HCT116 (cell line): ENCODE measurements at regions not wholly inside any gene's neighbourhood (a gene's known extent, or its start where the extent isn't known, plus 50 kb on each side); places are given as distances from the start of the nearest gene placed in this dataset.

ENCODE experiments used
- ATAC-seq: fragments of 200-7000 bp; cut with Tn5 transposase; 2 replicates; pipeline ENCODE4 v1.9.1; 2020; ENCODE audit warnings: mild to moderate bottlenecking, moderate library complexity
- BruUV-seq: library from RNA; stranded (reverse); fragments of 400-500 nt; replicated peaks from 2 replicates; lab custom pipeline; 2021; lab: Mats Ljungman, UMichigan
- CTCF ChIA-PET: fragments of 300-600 bp; sonication (Branson Sonifier 250); formaldehyde crosslinking; loops from one replicate; lab custom pipeline; 2021; ENCODE audit warnings: antibody characterized with exemption; lab: Charles Lee
- POLR2A ChIA-PET: fragments of 300-600, 350-600 bp; sonication (Branson Sonifier 250); formaldehyde crosslinking; loops from one replicate; lab custom pipeline; 2021; ENCODE audit warnings: antibody characterized with exemption; lab: Charles Lee
- RAD21 ChIA-PET, 2 experiments: fragments of 300-600 bp; sonication (Branson Sonifier 250); formaldehyde crosslinking; loops; one replicate each; lab custom pipeline; 2023; ENCODE audit warnings: low total read pairs in 2 of 2; ENCODE audit not compliant: uncharacterized antibody in 2 of 2, unreplicated experiment in 2 of 2, low non-redundant PET in 1 of 2; lab: Charles Lee
- DNase-seq: peaks from one replicate; pipeline ENCODE4 v3.0.0-alpha.2; 2010; ENCODE audit warnings: low read depth, low spot score
- H2AFZ ChIP-seq: fragments of 200-600 bp; shearing (Covaris generic), sonication (generic); 2 replicates; pipeline ENCODE4 v1.6.1; 2017; ENCODE audit warnings: low read depth, mixed run types, mixed read lengths, antibody characterized with exemption, low read length; ENCODE audit not compliant: poor library complexity, severe bottlenecking
- H3K27ac ChIP-seq: 2 replicates; pipeline ENCODE4 v1.5.1; 2012; ENCODE audit warnings: low read depth, low read length
- H3K27me3 ChIP-seq: fragments of 200-600 bp; sonication (generic); 2 replicates; pipeline ENCODE4 v1.6.1; 2016; ENCODE audit warnings: mixed run types, low read length, mixed read lengths; ENCODE audit not compliant: insufficient read depth
- H3K36me3 ChIP-seq, 2 experiments: fragments of 200-500 bp in 1 of 2; fragments of 200-600 bp in 1 of 2; sonication (Bioruptor generic) in 1 of 2; sonication (generic) in 1 of 2; 2 replicates each; pipeline versions ENCODE4 v1.5.1 to v1.6.1; 2014 to 2016; ENCODE audit warnings: low read length in 2 of 2, inconsistent platforms in 1 of 2, mixed read lengths in 1 of 2, mixed run types in 1 of 2; ENCODE audit not compliant: insufficient read depth in 2 of 2, control insufficient read depth in 1 of 2
- H3K4me1 ChIP-seq, 2 experiments: fragments of 200-600 bp in 1 of 2; sonication (generic) in 1 of 2; 2 replicates each; pipeline versions ENCODE4 v1.5.1 to v1.6.1; 2012 to 2017; ENCODE audit warnings: low read length in 2 of 2, inconsistent platforms in 1 of 2, mild to moderate bottlenecking in 1 of 2, mixed read lengths in 1 of 2, mixed run types in 1 of 2, moderate library complexity in 1 of 2; ENCODE audit not compliant: insufficient read depth in 2 of 2, control insufficient read depth in 1 of 2
- H3K4me2 ChIP-seq: fragments of 200-600 bp; sonication (generic); 2 replicates; pipeline ENCODE4 v1.6.1; 2017; ENCODE audit warnings: mixed run types, low read length, mixed read lengths
- H3K4me3 ChIP-seq, 2 experiments: fragments of 200-600 bp in 1 of 2; sonication (generic) in 1 of 2; replicated peaks in 1 of 2; 2 replicates each; pipeline ENCODE4 v1.5.1; 2011 to 2016; ENCODE audit warnings: low read length in 2 of 2, control low read depth in 1 of 2, low read depth in 1 of 2, mild to moderate bottlenecking in 1 of 2, mixed read lengths in 1 of 2, mixed run types in 1 of 2
- H3K79me2 ChIP-seq: fragments of 200-600 bp; sonication (generic); 2 replicates; pipeline ENCODE4 v1.6.1; 2017; ENCODE audit warnings: mild to moderate bottlenecking, mixed run types, low read length, moderate library complexity, mixed read lengths; ENCODE audit not compliant: insufficient read depth
- H3K9ac ChIP-seq: fragments of 200-600 bp; sonication (generic); 2 replicates; pipeline ENCODE4 v1.6.1; 2016; ENCODE audit warnings: low read length, mixed read lengths
- H3K9me2 ChIP-seq: fragments of 200-600 bp; sonication (generic), shearing (Covaris generic); 2 replicates; pipeline ENCODE4 v1.6.1; 2017; ENCODE audit warnings: mixed run types, mild to moderate bottlenecking, moderate library complexity; ENCODE audit not compliant: insufficient read depth
- H3K9me3 ChIP-seq, 2 experiments: fragments of 200-500 bp in 1 of 2; fragments of 200-600 bp in 1 of 2; sonication (Bioruptor generic) in 1 of 2; sonication (generic) in 1 of 2; 2 replicates each; pipeline ENCODE4 v1.6.1; 2014 to 2017; ENCODE audit warnings: low read length in 2 of 2, mixed read lengths in 2 of 2, inconsistent platforms in 1 of 2, low read depth in 1 of 2, mild to moderate bottlenecking in 1 of 2, mixed run types in 1 of 2, moderate library complexity in 1 of 2; ENCODE audit not compliant: control insufficient read depth in 1 of 2, insufficient read depth in 1 of 2
- H4K20me1 ChIP-seq: fragments of 200-600 bp; sonication (generic), shearing (Covaris generic); 2 replicates; pipeline ENCODE4 v1.6.1; 2017; ENCODE audit warnings: mixed run types, mild to moderate bottlenecking, moderate library complexity; ENCODE audit not compliant: insufficient read depth
- CEBPB ChIP-seq: IDR thresholded peaks from 2 replicates; pipeline ENCODE4 v1.6.1; 2012; ENCODE audit warnings: low read depth
- EGR1 ChIP-seq: IDR thresholded peaks from 2 replicates; pipeline ENCODE4 v1.6.1; 2012; ENCODE audit warnings: low read depth
- POLR2AphosphoS5 ChIP-seq: IDR thresholded peaks from 2 replicates; pipeline ENCODE4 v1.6.1; 2011; ENCODE audit warnings: mild to moderate bottlenecking, low read depth, low read length, moderate library complexity
- RAD21 ChIP-seq: IDR thresholded peaks from 2 replicates; pipeline ENCODE4 v1.6.1; 2012; ENCODE audit warnings: low read depth, mild to moderate bottlenecking
- YY1 ChIP-seq: IDR thresholded peaks from 2 replicates; pipeline ENCODE4 v1.6.1; 2011; ENCODE audit warnings: low read length, low read depth, moderate library complexity, mild to moderate bottlenecking; ENCODE audit not compliant: insufficient replicate concordance; ENCODE audit errors: extremely low read depth
- ZNF274 ChIP-seq: fragments of 200-500 bp; sonication (Bioruptor generic); IDR thresholded peaks from 2 replicates; pipeline ENCODE4 v1.6.1; 2014; ENCODE audit warnings: mild to moderate bottlenecking, low read depth, low read length, inconsistent platforms
- intact Hi-C: fragments of 100-400 bp; cut with micrococcal nuclease; formaldehyde crosslinking; loops from 2 replicates; pipeline ENCODE4 v1.10.0; 2022
- TF ChIP-seq, protein P1 (sequence below): IDR thresholded peaks from 2 replicates; pipeline ENCODE4 v1.6.1; 2011; ENCODE audit warnings: mild to moderate bottlenecking, low read length, moderate library complexity; ENCODE audit not compliant: insufficient replicate concordance; ENCODE audit errors: extremely low read depth
- TF ChIP-seq, protein P2 (sequence below), 3 experiments: fragments of 200-600 bp in 1 of 3; sonication (generic) in 1 of 3; IDR thresholded peaks in 2 of 3; conservative IDR thresholded peaks in 1 of 3; 2 replicates each; pipeline ENCODE4 v1.5.1; 2012 to 2017; ENCODE audit warnings: low read depth in 2 of 3, low read length in 2 of 3, antibody characterized with exemption in 1 of 3, borderline replicate concordance in 1 of 3, control low read depth in 1 of 3, mild to moderate bottlenecking in 1 of 3, mixed read lengths in 1 of 3, mixed run types in 1 of 3, moderate library complexity in 1 of 3; ENCODE audit not compliant: insufficient read depth in 1 of 3
- TF ChIP-seq, protein P3 (sequence below): IDR thresholded peaks from 2 replicates; pipeline ENCODE4 v1.6.1; 2012; ENCODE audit warnings: low read depth

DNA sequence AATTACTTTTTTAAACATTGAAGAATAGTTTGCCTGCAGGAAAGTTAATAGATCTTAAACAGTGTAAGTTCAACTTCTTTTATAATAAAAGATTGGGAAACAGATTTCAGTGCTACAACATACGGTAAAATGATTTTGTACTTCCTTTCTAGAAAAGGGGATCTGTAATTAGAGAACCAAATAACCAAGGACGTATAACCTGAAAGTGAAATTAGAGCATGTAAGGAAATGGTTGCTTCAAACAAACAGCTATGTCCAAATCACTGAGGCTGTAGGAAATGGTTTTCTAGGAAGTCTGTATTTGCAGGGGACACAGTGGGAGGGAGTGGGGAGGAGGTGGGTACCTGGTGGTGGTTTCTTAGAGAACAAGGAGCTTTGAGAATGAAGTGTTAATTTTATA is 57.9 kb upstream of the EXOC6 start:
- RAD21 ChIA-PET, result no interaction called here
- intact Hi-C loops, result no loop called here
- POLR2A ChIA-PET, result no interaction called here
- Histone ChIP-seq H4K20me1 (no peaks in the 10 kb centered on the region), H3K27ac (no peak overlapping the region), H2AFZ (no peak overlapping the region), H3K27me3 (no peaks in the 10 kb centered on the region), H3K4me3 (no peak overlapping the region), H3K9me3 (no peaks in the 10 kb centered on the region), H3K4me1 (no peaks in the 10 kb centered on the region), H3K9me2 (no peaks in the 10 kb centered on the region), H3K79me2 (no peaks in the 10 kb centered on the region), H3K9ac (no peak overlapping the region), H3K36me3 (no peaks in the 10 kb centered on the region), H3K4me2 (no peak overlapping the region)
- no peak for ATAC-seq
- CTCF ChIA-PET, result no interaction called here
- DNase-seq, result no peak
- BruUV-seq, result no TSS peak
- TF ChIP-seq, protein P1, sequence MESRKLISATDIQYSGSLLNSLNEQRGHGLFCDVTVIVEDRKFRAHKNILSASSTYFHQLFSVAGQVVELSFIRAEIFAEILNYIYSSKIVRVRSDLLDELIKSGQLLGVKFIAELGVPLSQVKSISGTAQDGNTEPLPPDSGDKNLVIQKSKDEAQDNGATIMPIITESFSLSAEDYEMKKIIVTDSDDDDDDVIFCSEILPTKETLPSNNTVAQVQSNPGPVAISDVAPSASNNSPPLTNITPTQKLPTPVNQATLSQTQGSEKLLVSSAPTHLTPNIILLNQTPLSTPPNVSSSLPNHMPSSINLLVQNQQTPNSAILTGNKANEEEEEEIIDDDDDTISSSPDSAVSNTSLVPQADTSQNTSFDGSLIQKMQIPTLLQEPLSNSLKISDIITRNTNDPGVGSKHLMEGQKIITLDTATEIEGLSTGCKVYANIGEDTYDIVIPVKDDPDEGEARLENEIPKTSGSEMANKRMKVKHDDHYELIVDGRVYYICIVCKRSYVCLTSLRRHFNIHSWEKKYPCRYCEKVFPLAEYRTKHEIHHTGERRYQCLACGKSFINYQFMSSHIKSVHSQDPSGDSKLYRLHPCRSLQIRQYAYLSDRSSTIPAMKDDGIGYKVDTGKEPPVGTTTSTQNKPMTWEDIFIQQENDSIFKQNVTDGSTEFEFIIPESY, result no peak
- TF ChIP-seq RAD21, result no peak
- TF ChIP-seq, protein P2, sequence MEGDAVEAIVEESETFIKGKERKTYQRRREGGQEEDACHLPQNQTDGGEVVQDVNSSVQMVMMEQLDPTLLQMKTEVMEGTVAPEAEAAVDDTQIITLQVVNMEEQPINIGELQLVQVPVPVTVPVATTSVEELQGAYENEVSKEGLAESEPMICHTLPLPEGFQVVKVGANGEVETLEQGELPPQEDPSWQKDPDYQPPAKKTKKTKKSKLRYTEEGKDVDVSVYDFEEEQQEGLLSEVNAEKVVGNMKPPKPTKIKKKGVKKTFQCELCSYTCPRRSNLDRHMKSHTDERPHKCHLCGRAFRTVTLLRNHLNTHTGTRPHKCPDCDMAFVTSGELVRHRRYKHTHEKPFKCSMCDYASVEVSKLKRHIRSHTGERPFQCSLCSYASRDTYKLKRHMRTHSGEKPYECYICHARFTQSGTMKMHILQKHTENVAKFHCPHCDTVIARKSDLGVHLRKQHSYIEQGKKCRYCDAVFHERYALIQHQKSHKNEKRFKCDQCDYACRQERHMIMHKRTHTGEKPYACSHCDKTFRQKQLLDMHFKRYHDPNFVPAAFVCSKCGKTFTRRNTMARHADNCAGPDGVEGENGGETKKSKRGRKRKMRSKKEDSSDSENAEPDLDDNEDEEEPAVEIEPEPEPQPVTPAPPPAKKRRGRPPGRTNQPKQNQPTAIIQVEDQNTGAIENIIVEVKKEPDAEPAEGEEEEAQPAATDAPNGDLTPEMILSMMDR (IDR thresholded peaks at IDR 0.05 in 2 of 3, conservative IDR thresholded peaks at IDR 0.05 in 1 of 3; ENCODE audit: borderline replicate concordance in 1 of 3, insufficient read depth in 1 of 3, low read depth in 2 of 3, low read length in 2 of 3), result no peak

DNA sequence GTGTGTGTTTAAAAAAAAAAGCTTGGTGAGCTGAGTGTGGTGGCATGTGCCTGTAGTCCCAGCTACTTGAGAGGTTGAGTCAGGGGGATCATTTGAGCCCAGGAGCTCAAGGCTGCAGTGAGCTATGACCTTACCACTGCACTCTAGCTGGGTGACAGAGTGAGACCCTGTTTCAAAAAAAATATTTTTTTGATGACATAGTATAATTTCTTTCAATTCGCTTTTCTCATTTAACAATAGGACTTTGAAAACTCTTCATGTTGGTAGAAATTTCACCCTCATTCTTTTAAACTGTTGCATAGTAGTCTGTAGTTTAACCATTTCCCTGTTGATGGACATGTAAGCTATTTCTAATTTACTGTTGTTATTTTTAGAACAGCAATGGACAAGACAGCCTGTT is 55.7 kb upstream of the EXOC6 start:
- no peak for DNase-seq
- H3K79me2 ChIP-seq, result no peaks in the 10 kb centered on the region
- BruUV-seq, result no TSS peak
- no peaks in the 10 kb centered on the region for H3K27me3 ChIP-seq
- POLR2A ChIA-PET, result no interaction called here
- no peaks in the 10 kb centered on the region for H3K9me3 ChIP-seq
- ATAC-seq, result no peak
- H3K9me2 ChIP-seq, result no peaks in the 10 kb centered on the region
- no peaks in the 10 kb centered on the region for H3K4me1 ChIP-seq
- H3K9ac ChIP-seq, result no peak overlapping the region
- no peaks in the 10 kb centered on the region for H3K36me3 ChIP-seq
- H3K4me3 ChIP-seq, result no peak overlapping the region
- no peaks in the 10 kb centered on the region for H4K20me1 ChIP-seq
- intact Hi-C loops, result no loop called here
- RAD21 ChIA-PET, result no interaction called here
- no peak overlapping the region for H3K4me2 ChIP-seq
- H2AFZ ChIP-seq, result no peak overlapping the region
- H3K27ac ChIP-seq, result no peak overlapping the region
- CTCF ChIA-PET, result no interaction called here
- no peak for TF ChIP-seq EGR1
- TF ChIP-seq ZNF274, result no peak
- no peak for TF ChIP-seq CEBPB
- TF ChIP-seq, protein P3, sequence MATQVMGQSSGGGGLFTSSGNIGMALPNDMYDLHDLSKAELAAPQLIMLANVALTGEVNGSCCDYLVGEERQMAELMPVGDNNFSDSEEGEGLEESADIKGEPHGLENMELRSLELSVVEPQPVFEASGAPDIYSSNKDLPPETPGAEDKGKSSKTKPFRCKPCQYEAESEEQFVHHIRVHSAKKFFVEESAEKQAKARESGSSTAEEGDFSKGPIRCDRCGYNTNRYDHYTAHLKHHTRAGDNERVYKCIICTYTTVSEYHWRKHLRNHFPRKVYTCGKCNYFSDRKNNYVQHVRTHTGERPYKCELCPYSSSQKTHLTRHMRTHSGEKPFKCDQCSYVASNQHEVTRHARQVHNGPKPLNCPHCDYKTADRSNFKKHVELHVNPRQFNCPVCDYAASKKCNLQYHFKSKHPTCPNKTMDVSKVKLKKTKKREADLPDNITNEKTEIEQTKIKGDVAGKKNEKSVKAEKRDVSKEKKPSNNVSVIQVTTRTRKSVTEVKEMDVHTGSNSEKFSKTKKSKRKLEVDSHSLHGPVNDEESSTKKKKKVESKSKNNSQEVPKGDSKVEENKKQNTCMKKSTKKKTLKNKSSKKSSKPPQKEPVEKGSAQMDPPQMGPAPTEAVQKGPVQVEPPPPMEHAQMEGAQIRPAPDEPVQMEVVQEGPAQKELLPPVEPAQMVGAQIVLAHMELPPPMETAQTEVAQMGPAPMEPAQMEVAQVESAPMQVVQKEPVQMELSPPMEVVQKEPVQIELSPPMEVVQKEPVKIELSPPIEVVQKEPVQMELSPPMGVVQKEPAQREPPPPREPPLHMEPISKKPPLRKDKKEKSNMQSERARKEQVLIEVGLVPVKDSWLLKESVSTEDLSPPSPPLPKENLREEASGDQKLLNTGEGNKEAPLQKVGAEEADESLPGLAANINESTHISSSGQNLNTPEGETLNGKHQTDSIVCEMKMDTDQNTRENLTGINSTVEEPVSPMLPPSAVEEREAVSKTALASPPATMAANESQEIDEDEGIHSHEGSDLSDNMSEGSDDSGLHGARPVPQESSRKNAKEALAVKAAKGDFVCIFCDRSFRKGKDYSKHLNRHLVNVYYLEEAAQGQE, result no peak
- no peak for TF ChIP-seq YY1
- TF ChIP-seq, protein P1, result no peak
- no peak for TF ChIP-seq POLR2AphosphoS5
